Keratinocyte (primary cell): ENCODE measurements at regions not wholly inside any gene's neighbourhood (a gene's known extent, or its start where the extent isn't known, plus 50 kb on each side); places are given as distances from the start of the nearest gene placed in this dataset.

Experiments used
- DNase-seq: peaks from one replicate; pipeline ENCODE4 v3.0.0-alpha.2; 2011; ENCODE audit warnings: low read depth, missing footprints, low spot score
- FAIRE-seq: peaks from 2 replicates; lab custom pipeline; 2011; peaks lifted over from hg19 to GRCh38; lab: Jason Lieb, UNC
- H2AFZ ChIP-seq: 2 replicates; pipeline ENCODE4 v1.6.0; 2012; ENCODE audit warnings: low read length, control low read depth, inconsistent platforms; ENCODE audit not compliant: control insufficient read depth
- H3K27ac ChIP-seq: 2 replicates; pipeline ENCODE4 v1.5.1; 2011; ENCODE audit warnings: low read length; ENCODE audit not compliant: control insufficient read depth, insufficient read depth
- H3K27me3 ChIP-seq: 3 replicates; pipeline ENCODE4 v1.6.0; 2011; ENCODE audit warnings: low read length; ENCODE audit not compliant: control insufficient read depth, insufficient read depth; ENCODE audit errors: extremely low read depth
- H3K36me3 ChIP-seq, 2 experiments: 2 replicates in 1 of 2; 3 replicates in 1 of 2; pipeline ENCODE4 v1.5.1; 2011; ENCODE audit warnings: low read length in 2 of 2, mild to moderate bottlenecking in 1 of 2; ENCODE audit not compliant: control insufficient read depth in 2 of 2, insufficient read depth in 2 of 2; ENCODE audit errors: extremely low read depth in 1 of 2
- H3K4me1 ChIP-seq: 3 replicates; pipeline ENCODE4 v1.5.1; 2011; ENCODE audit warnings: low read length; ENCODE audit not compliant: control insufficient read depth, insufficient read depth; ENCODE audit errors: extremely low read depth
- H3K4me2 ChIP-seq: 3 replicates; pipeline ENCODE4 v1.6.0; 2011; ENCODE audit warnings: low read depth, low read length; ENCODE audit not compliant: control insufficient read depth, insufficient read depth; ENCODE audit errors: extremely low read depth
- H3K4me3 ChIP-seq, 3 experiments: fragments of 200-600 bp in 1 of 3; sonication (generic) in 1 of 3; 2 replicates in 2 of 3; 3 replicates in 1 of 3; pipeline ENCODE4 v1.5.1; 2011 to 2016; ENCODE audit warnings: low read length in 3 of 3, mild to moderate bottlenecking in 3 of 3, control low read depth in 2 of 3, inconsistent platforms in 1 of 3, low read depth in 1 of 3, mixed read lengths in 1 of 3, mixed run types in 1 of 3, moderate library complexity in 1 of 3; ENCODE audit not compliant: control insufficient read depth in 2 of 3, insufficient read depth in 2 of 3; ENCODE audit errors: extremely low read depth in 1 of 3
- H3K79me2 ChIP-seq: 2 replicates; pipeline ENCODE4 v1.6.0; 2012; ENCODE audit warnings: low read length; ENCODE audit not compliant: control insufficient read depth, insufficient read depth
- H3K9ac ChIP-seq: 3 replicates; pipeline ENCODE4 v1.6.0; 2011; ENCODE audit warnings: low read length; ENCODE audit not compliant: control insufficient read depth, insufficient read depth; ENCODE audit errors: extremely low read depth
- H3K9me1 ChIP-seq: 3 replicates; pipeline ENCODE4 v1.6.0; 2011; ENCODE audit warnings: low read length; ENCODE audit not compliant: control insufficient read depth, insufficient read depth; ENCODE audit errors: extremely low read depth
- H3K9me3 ChIP-seq: 2 replicates; pipeline ENCODE4 v1.5.1; 2012; ENCODE audit warnings: low read depth, low read length; ENCODE audit not compliant: control insufficient read depth
- H4K20me1 ChIP-seq: 3 replicates; pipeline ENCODE4 v1.6.0; 2011; ENCODE audit warnings: low read length; ENCODE audit not compliant: control insufficient read depth, insufficient read depth; ENCODE audit errors: extremely low read depth
- EZH2 ChIP-seq: IDR thresholded peaks from one replicate; pipeline ENCODE4 v1.6.1; 2012; ENCODE audit warnings: inconsistent platforms, mild to moderate bottlenecking, low read length, moderate library complexity
- dilution Hi-C: fragments of 300-500 bp; cut with MboI; formaldehyde crosslinking; loops from one replicate; pipeline ENCODE4 v1.7.0; 2020; ENCODE audit warnings: low sequenced_read_pairs; ENCODE audit not compliant: extremely low pct_ligation_motif_present
- TF ChIP-seq, protein P1 (sequence below), 3 experiments: IDR thresholded peaks in 1 of 3; conservative IDR thresholded peaks in 1 of 3; optimal IDR thresholded peaks in 1 of 3; 2 replicates in 2 of 3; 3 replicates in 1 of 3; pipeline versions ENCODE3 to v1.5.1; 2011; ENCODE audit warnings: low read length in 3 of 3, mild to moderate bottlenecking in 3 of 3, moderate library complexity in 2 of 3, control low read depth in 1 of 3, inconsistent platforms in 1 of 3; ENCODE audit not compliant: insufficient read depth in 2 of 3; ENCODE audit errors: extremely low read depth in 1 of 3

- TF ChIP-seq EZH2: no peak
- TF ChIP-seq, protein P1, sequence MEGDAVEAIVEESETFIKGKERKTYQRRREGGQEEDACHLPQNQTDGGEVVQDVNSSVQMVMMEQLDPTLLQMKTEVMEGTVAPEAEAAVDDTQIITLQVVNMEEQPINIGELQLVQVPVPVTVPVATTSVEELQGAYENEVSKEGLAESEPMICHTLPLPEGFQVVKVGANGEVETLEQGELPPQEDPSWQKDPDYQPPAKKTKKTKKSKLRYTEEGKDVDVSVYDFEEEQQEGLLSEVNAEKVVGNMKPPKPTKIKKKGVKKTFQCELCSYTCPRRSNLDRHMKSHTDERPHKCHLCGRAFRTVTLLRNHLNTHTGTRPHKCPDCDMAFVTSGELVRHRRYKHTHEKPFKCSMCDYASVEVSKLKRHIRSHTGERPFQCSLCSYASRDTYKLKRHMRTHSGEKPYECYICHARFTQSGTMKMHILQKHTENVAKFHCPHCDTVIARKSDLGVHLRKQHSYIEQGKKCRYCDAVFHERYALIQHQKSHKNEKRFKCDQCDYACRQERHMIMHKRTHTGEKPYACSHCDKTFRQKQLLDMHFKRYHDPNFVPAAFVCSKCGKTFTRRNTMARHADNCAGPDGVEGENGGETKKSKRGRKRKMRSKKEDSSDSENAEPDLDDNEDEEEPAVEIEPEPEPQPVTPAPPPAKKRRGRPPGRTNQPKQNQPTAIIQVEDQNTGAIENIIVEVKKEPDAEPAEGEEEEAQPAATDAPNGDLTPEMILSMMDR (optimal IDR thresholded peaks at IDR 0.05 in 1 of 3, IDR thresholded peaks at IDR 0.05 in 1 of 3, conservative IDR thresholded peaks at IDR 0.05 in 1 of 3; ENCODE audit: extremely low read depth in 1 of 3, insufficient read depth in 2 of 3, low read length in 3 of 3): no peak
- dilution Hi-C loops: no loop called here
- no peaks in the 10 kb centered on the region for H3K27me3 ChIP-seq
- no peaks in the 10 kb centered on the region for H3K4me1 ChIP-seq
- FAIRE-seq (no peak), DNase-seq (no peak)
- H3K9ac ChIP-seq: no peak overlapping the region
- no peak overlapping the region for H3K4me3 ChIP-seq
- H3K27ac ChIP-seq: no peak overlapping the region
- H3K36me3 ChIP-seq: no peaks in the 10 kb centered on the region
- no peaks in the 10 kb centered on the region for H3K79me2 ChIP-seq
- no peaks in the 10 kb centered on the region for H4K20me1 ChIP-seq
- H3K9me3 ChIP-seq: no peaks in the 10 kb centered on the region
- H2AFZ ChIP-seq: no peak overlapping the region
- no peak overlapping the region for H3K4me2 ChIP-seq
- H3K9me1 ChIP-seq: no peaks in the 10 kb centered on the region
Observed at GRCh38 chr4:31715302-31715701, 995.1 kb downstream of the PCDH7 start.

GRCh38 chr4:31727030-31727429, 1006.9 kb downstream of the PCDH7 start:
- TF ChIP-seq, protein P1 (optimal IDR thresholded peaks at IDR 0.05 in 1 of 3, IDR thresholded peaks at IDR 0.05 in 1 of 3, conservative IDR thresholded peaks at IDR 0.05 in 1 of 3; ENCODE audit: extremely low read depth in 1 of 3, insufficient read depth in 2 of 3, low read length in 3 of 3): no peak
- no peak for TF ChIP-seq EZH2
- Histone ChIP-seq H4K20me1 (no peaks in the 10 kb centered on the region), H3K36me3 (no peaks in the 10 kb centered on the region), H3K9ac (no peak overlapping the region), H3K9me1 (no peaks in the 10 kb centered on the region), H3K79me2 (no peaks in the 10 kb centered on the region), H3K27ac (no peak overlapping the region), H3K9me3 (no peaks in the 10 kb centered on the region), H3K4me2 (no peak overlapping the region), H3K4me1 (no peaks in the 10 kb centered on the region), H2AFZ (no peak overlapping the region), H3K4me3 (no peak overlapping the region), H3K27me3 (no peaks in the 10 kb centered on the region)
- no peak for DNase-seq
- dilution Hi-C loops: no loop called here
- no peak for FAIRE-seq
